ENCODE measurements at regions not wholly inside any gene's neighbourhood (a gene's known extent, or its start where the extent isn't known, plus 50 kb on each side); places are given as distances from the start of the nearest gene placed in this dataset.

GRCh38 chr13:47708386-47708785 is 292.7 kb downstream of the SUCLA2 start:
- TF ChIP-seq, protein P1, sequence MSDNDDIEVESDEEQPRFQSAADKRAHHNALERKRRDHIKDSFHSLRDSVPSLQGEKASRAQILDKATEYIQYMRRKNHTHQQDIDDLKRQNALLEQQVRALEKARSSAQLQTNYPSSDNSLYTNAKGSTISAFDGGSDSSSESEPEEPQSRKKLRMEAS (IDR thresholded peaks at IDR 0.05; ENCODE audit: insufficient read depth, insufficient read length), result no peak
- TF ChIP-seq EZH2 (IDR thresholded peaks at IDR 0.05; ENCODE audit: borderline replicate concordance, low read depth, low read length, severe bottlenecking) (no peak), JUN (IDR thresholded peaks at IDR 0.05; ENCODE audit: borderline replicate concordance, insufficient read depth, insufficient read length, low read depth) (no peak), POLR2A (IDR thresholded peaks at IDR 0.05; ENCODE audit: low read depth, low read length) (no peak), FOS (IDR thresholded peaks at IDR 0.05; ENCODE audit: borderline replicate concordance, insufficient read depth, low read length) (no peak), POLR2AphosphoS5 (IDR thresholded peaks at IDR 0.05; ENCODE audit: insufficient read depth, low read depth, low read length) (no peak), MYC (IDR thresholded peaks at IDR 0.05; ENCODE audit: low read depth, low read length) (no peak), GATA2 (IDR thresholded peaks at IDR 0.05; ENCODE audit: insufficient read depth, insufficient read length, low read depth, low read length) (no peak)
- TF ChIP-seq, protein P2, sequence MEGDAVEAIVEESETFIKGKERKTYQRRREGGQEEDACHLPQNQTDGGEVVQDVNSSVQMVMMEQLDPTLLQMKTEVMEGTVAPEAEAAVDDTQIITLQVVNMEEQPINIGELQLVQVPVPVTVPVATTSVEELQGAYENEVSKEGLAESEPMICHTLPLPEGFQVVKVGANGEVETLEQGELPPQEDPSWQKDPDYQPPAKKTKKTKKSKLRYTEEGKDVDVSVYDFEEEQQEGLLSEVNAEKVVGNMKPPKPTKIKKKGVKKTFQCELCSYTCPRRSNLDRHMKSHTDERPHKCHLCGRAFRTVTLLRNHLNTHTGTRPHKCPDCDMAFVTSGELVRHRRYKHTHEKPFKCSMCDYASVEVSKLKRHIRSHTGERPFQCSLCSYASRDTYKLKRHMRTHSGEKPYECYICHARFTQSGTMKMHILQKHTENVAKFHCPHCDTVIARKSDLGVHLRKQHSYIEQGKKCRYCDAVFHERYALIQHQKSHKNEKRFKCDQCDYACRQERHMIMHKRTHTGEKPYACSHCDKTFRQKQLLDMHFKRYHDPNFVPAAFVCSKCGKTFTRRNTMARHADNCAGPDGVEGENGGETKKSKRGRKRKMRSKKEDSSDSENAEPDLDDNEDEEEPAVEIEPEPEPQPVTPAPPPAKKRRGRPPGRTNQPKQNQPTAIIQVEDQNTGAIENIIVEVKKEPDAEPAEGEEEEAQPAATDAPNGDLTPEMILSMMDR (IDR thresholded peaks at IDR 0.05; ENCODE audit: extremely low read depth in 1 of 2, insufficient read depth in 1 of 2, low read depth in 1 of 2, low read length in 2 of 2), result no peak
- H3K4me3 ChIP-seq (replicated peaks in 1 of 3; ENCODE audit: insufficient read depth in 1 of 3, low read depth in 1 of 3, low read length in 3 of 3), result no peak overlapping the region
- FAIRE-seq (no peak), DNase-seq (ENCODE audit: low read depth, low spot score) (no peak)
- no peak overlapping the region for H3K4me2 ChIP-seq (ENCODE audit: insufficient read depth, low read length)
- H3K4me1 ChIP-seq (ENCODE audit: control insufficient read depth, extremely low read depth, insufficient read depth, low read length), result no peaks in the 10 kb centered on the region
- H4K20me1 ChIP-seq (replicated peaks; ENCODE audit: control insufficient read depth, extremely low read depth, insufficient read depth, low read length), result no peaks in the 10 kb centered on the region
- intact Hi-C loops (cut with micrococcal nuclease) (no loop called here), dilution Hi-C loops (cut with MboI; ENCODE audit: extremely low pct_ligation_motif_present, low sequenced_read_pairs) (no loop called here)
- no TSS peak for BruUV-seq (replicated peaks)
- CTCF ChIA-PET, result no interaction called here
- no peaks in the 10 kb centered on the region for H3K79me2 ChIP-seq (ENCODE audit: control insufficient read depth, insufficient read depth, low read length)
- H3K9me3 ChIP-seq (replicated peaks; ENCODE audit: control insufficient read depth, insufficient read depth, low read length), result peaks cover 2% of the 10 kb centered on the region
- no peak overlapping the region for H2AFZ ChIP-seq (ENCODE audit: low read depth, low read length)
- no peaks in the 10 kb centered on the region for H3K27me3 ChIP-seq (ENCODE audit: control insufficient read depth in 2 of 2, insufficient read depth in 2 of 2, low read length in 2 of 2)
- H3K27ac ChIP-seq (ENCODE audit: insufficient read depth, low read depth, low read length), result no peak overlapping the region
- no peak overlapping the region for H3K9ac ChIP-seq (replicated peaks; ENCODE audit: extremely low read depth, insufficient read depth, low read length)
- POLR2A ChIA-PET, result no interaction called here
- no peaks in the 10 kb centered on the region for H3K9me1 ChIP-seq (replicated peaks; ENCODE audit: control insufficient read depth, extremely low read depth, insufficient read depth, low read length)
- no peaks in the 10 kb centered on the region for H3K36me3 ChIP-seq (ENCODE audit: control insufficient read depth in 2 of 2, extremely low read depth in 1 of 2, insufficient read depth in 2 of 2, low read length in 2 of 2)
